ENCODE measurements at regions not wholly inside any gene's neighbourhood (a gene's known extent, or its start where the extent isn't known, plus 50 kb on each side); places are given as distances from the start of the nearest gene placed in this dataset.
"Not testable (repeated sequence)": the region's sequence is repeated elsewhere in the genome, so short reads cannot be mapped to it uniquely, and the experiment has no call there.

- H3K4me1 Mint-ChIP-seq, H3K27ac Mint-ChIP-seq, H3K36me3 Mint-ChIP-seq, H3K27me3 Mint-ChIP-seq, H3K4me3 Mint-ChIP-seq, H3K9me3 Mint-ChIP-seq: not testable (repeated sequence)
Measured at GRCh38 chr10:61818251-61818650, 83.2 kb upstream of the ARID5B start.

GRCh38 chr10:61819208-61819607, 82.3 kb upstream of the ARID5B start:
- Mint-ChIP-seq H3K36me3 (no peaks in the 10 kb centered on the region), H3K9me3 (no peaks in the 10 kb centered on the region), H3K27me3 (no peaks in the 10 kb centered on the region), H3K4me1 (no peaks in the 10 kb centered on the region), H3K4me3 (no peak overlapping the region), H3K27ac (no peak overlapping the region)

GRCh38 chr10:61821153-61821552, 80.3 kb upstream of the ARID5B start:
- H3K27ac Mint-ChIP-seq = no peak overlapping the region
- H3K4me1 Mint-ChIP-seq = no peaks in the 10 kb centered on the region
- no peaks in the 10 kb centered on the region for H3K36me3 Mint-ChIP-seq
- no peaks in the 10 kb centered on the region for H3K9me3 Mint-ChIP-seq
- no peaks in the 10 kb centered on the region for H3K27me3 Mint-ChIP-seq
- no peak overlapping the region for H3K4me3 Mint-ChIP-seq

- no peaks in the 10 kb centered on the region for H3K27me3 Mint-ChIP-seq
- H3K4me1 Mint-ChIP-seq = no peaks in the 10 kb centered on the region
- H3K9me3 Mint-ChIP-seq = no peaks in the 10 kb centered on the region
- H3K27ac Mint-ChIP-seq = no peak overlapping the region
- no peaks in the 10 kb centered on the region for H3K36me3 Mint-ChIP-seq
- no peak overlapping the region for H3K4me3 Mint-ChIP-seq
Measured at GRCh38 chr10:61821693-61822092, 79.8 kb upstream of the ARID5B start.

DNA sequence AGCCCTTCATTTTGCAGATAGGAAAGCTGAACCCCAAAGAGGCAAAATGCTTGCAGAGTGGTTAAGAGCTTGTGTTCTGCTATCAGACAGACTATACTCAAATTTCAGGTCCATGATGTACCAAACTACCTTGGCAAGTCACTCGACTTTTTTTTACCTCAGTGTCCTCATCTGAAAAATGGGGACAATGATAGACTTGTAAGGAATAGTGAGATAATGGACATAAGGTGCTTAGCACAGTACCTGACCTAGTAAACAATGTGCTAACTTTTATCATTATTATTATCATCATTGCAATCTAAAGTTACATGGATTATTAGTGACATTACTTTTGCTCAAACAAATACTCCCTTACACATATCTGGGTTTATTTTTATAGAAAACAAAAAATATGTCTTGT, 79.4 kb upstream of the ARID5B start:
- no peaks in the 10 kb centered on the region for H3K36me3 Mint-ChIP-seq
- H3K4me3 Mint-ChIP-seq = no peak overlapping the region
- H3K27ac Mint-ChIP-seq = no peak overlapping the region
- no peaks in the 10 kb centered on the region for H3K9me3 Mint-ChIP-seq
- H3K27me3 Mint-ChIP-seq = no peaks in the 10 kb centered on the region
- no peaks in the 10 kb centered on the region for H3K4me1 Mint-ChIP-seq

DNA sequence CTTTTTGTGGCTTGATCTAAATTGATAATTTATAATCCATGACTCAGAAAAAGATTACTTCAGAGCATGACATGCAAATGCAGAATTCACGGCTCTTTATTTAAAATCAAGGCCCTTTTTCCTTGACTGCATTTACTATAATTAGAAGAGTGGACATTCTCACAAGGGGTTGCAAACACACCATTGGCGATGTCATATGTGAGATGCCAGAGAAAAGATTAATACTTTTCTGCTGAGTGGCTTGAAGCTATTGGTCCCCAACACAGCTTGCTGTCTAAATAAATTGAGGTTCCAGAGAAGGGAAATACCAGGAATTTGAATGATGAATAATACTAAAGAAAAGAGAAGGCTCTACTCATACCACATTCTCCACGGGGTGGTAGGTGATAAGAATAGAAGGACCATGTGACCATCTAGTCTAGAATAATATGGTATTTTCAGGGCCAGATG, 78.7 kb upstream of the ARID5B start:
- Mint-ChIP-seq H3K9me3 (no peaks in the 10 kb centered on the region), H3K36me3 (no peaks in the 10 kb centered on the region), H3K4me1 (no peaks in the 10 kb centered on the region), H3K4me3 (no peak overlapping the region), H3K27me3 (no peaks in the 10 kb centered on the region), H3K27ac (no peak overlapping the region)

- H3K36me3 Mint-ChIP-seq = no peaks in the 10 kb centered on the region
- no peaks in the 10 kb centered on the region for H3K27me3 Mint-ChIP-seq
- no peak overlapping the region for H3K4me3 Mint-ChIP-seq
- no peak overlapping the region for H3K27ac Mint-ChIP-seq
- no peaks in the 10 kb centered on the region for H3K9me3 Mint-ChIP-seq
- H3K4me1 Mint-ChIP-seq = no peaks in the 10 kb centered on the region
Measured at GRCh38 chr10:61825001-61825400, 76.5 kb upstream of the ARID5B start.

- Mint-ChIP-seq H3K4me3 (no peak overlapping the region), H3K4me1 (no peaks in the 10 kb centered on the region), H3K9me3 (no peaks in the 10 kb centered on the region), H3K27ac (no peak overlapping the region), H3K36me3 (no peaks in the 10 kb centered on the region), H3K27me3 (no peaks in the 10 kb centered on the region)
Measured at GRCh38 chr10:61825628-61826027, 75.9 kb upstream of the ARID5B start.

DNA sequence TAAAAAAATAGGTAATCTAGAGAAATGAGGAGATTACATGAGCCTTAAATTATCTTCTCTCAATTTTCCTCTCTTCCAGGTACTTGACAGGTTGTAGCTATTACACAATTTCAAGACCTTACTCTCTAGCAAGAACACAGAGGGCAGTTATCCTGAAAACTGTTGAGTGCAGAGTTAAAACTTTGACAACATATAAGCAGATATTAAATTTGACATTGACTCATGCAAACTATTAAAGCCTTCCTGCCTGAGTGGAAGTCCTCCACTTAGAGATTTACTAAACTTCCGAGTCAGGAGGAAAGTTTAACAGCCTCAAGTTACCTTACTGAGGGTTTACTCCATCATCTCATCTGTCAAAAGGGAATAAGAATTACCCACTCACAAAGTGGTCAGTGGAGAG, 73.5 kb upstream of the ARID5B start:
- Mint-ChIP-seq H3K36me3 (no peaks in the 10 kb centered on the region), H3K4me1 (no peaks in the 10 kb centered on the region), H3K27me3 (no peaks in the 10 kb centered on the region), H3K9me3 (no peaks in the 10 kb centered on the region), H3K27ac (no peak overlapping the region), H3K4me3 (no peak overlapping the region)

- Mint-ChIP-seq H3K4me3 (no peak overlapping the region), H3K4me1 (no peaks in the 10 kb centered on the region), H3K27ac (no peak overlapping the region), H3K36me3 (no peaks in the 10 kb centered on the region), H3K9me3 (no peaks in the 10 kb centered on the region), H3K27me3 (no peaks in the 10 kb centered on the region)
Measured at GRCh38 chr10:61828788-61829187, 72.7 kb upstream of the ARID5B start.

GRCh38 chr10:61830072-61830845, 71.2 kb upstream of the ARID5B start:
- peaks cover 3% of the 10 kb centered on the region for H3K4me1 Mint-ChIP-seq
- no peak overlapping the region for H3K4me3 Mint-ChIP-seq
- H3K27me3 Mint-ChIP-seq = no peaks in the 10 kb centered on the region
- no peak overlapping the region for H3K27ac Mint-ChIP-seq
- H3K9me3 Mint-ChIP-seq = no peaks in the 10 kb centered on the region
- H3K36me3 Mint-ChIP-seq = no peaks in the 10 kb centered on the region

DNA sequence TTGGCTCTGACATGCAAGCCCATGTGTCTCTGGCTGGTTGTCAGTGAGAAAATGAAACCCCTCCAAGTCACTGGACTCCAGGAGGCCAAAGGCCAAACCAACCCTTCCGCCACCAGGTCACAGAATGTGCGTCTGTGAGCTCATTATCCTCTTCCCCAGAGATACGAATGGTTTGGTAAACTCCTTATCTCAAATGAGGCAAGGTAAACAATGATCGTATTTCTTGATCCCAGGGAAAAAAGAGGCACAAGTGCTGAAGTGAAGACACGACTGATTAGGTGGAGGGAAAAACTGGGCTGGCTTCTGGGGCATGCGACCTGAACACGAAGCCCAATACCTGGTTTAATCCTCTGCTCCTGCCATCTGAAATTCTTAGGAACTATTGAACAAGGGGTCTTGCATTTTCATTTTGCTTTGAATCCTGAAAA, 70.6 kb upstream of the ARID5B start:
- H3K27me3 Mint-ChIP-seq = no peaks in the 10 kb centered on the region
- no peaks in the 10 kb centered on the region for H3K36me3 Mint-ChIP-seq
- peaks cover 7% of the 10 kb centered on the region for H3K4me1 Mint-ChIP-seq
- H3K27ac Mint-ChIP-seq = no peak overlapping the region
- no peaks in the 10 kb centered on the region for H3K9me3 Mint-ChIP-seq
- H3K4me3 Mint-ChIP-seq = no peak overlapping the region

DNA sequence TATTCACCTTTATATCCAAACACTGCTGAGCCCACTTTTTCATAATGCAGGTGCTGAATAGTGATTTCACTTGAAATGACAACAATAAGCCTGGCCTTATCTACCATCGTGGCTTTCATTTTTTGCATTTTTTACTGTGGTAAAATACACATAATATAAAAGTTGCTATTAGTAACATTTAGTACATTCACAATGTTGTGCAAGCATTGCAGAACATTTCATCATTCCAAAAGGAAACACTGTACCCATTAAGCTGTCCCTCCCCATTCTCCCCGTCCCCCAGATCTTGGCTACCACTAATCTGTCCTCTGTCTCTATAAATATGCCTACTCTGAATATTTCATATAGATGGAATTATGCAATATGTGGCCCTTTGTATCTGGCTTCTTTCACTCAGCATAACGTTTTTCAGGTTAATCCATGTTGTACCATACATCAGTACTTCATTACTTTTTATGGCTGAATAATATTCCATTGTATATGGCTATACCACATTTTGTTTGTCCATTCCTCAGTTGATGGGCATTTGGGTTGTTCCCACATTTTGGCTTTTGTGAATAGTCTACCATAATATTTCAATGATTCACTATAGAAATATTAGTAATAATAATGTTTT, 68.5 kb upstream of the ARID5B start:
- peaks cover 2% of the 10 kb centered on the region for H3K27me3 Mint-ChIP-seq
- no peaks in the 10 kb centered on the region for H3K36me3 Mint-ChIP-seq

GRCh38 chr10:61834519-61834918, 67.0 kb upstream of the ARID5B start:
- Mint-ChIP-seq H3K27ac (no peak overlapping the region), H3K4me1 (peaks cover 21% of the 10 kb centered on the region), H3K36me3 (no peaks in the 10 kb centered on the region), H3K4me3 (no peak overlapping the region), H3K9me3 (no peaks in the 10 kb centered on the region), H3K27me3 (peaks cover 2% of the 10 kb centered on the region)

More for the DNA sequence above, 68.5 kb upstream of the ARID5B start:
- H3K9me3 Mint-ChIP-seq = no peaks in the 10 kb centered on the region
- no peak overlapping the region for H3K4me3 Mint-ChIP-seq
- H3K27ac Mint-ChIP-seq = peak overlapping the region; percentile 55
- H3K4me1 Mint-ChIP-seq = peaks cover 21% of the 10 kb centered on the region

- Mint-ChIP-seq H3K4me1 (peaks cover 21% of the 10 kb centered on the region), H3K27me3 (peaks cover 2% of the 10 kb centered on the region), H3K36me3 (no peaks in the 10 kb centered on the region), H3K27ac (no peak overlapping the region), H3K9me3 (no peaks in the 10 kb centered on the region), H3K4me3 (no peak overlapping the region)
Measured at GRCh38 chr10:61835069-61835945, 66.2 kb upstream of the ARID5B start.
